HCT116 (cell line): ENCODE measurements at regions not wholly inside any gene's neighbourhood (a gene's known extent, or its start where the extent isn't known, plus 50 kb on each side); places are given as distances from the start of the nearest gene placed in this dataset.

Experiments
- ATAC-seq: fragments of 200-7000 bp; cut with Tn5 transposase; 2 replicates; pipeline ENCODE4 v1.9.1; 2020; ENCODE audit warnings: mild to moderate bottlenecking, moderate library complexity
- BruUV-seq: library from RNA; stranded (reverse); fragments of 400-500 nt; replicated peaks from 2 replicates; lab custom pipeline; 2021; lab: Mats Ljungman, UMichigan
- CTCF ChIA-PET: fragments of 300-600 bp; sonication (Branson Sonifier 250); formaldehyde crosslinking; loops from one replicate; lab custom pipeline; 2021; ENCODE audit warnings: antibody characterized with exemption; lab: Charles Lee
- POLR2A ChIA-PET: fragments of 300-600, 350-600 bp; sonication (Branson Sonifier 250); formaldehyde crosslinking; loops from one replicate; lab custom pipeline; 2021; ENCODE audit warnings: antibody characterized with exemption; lab: Charles Lee
- RAD21 ChIA-PET, 2 experiments: fragments of 300-600 bp; sonication (Branson Sonifier 250); formaldehyde crosslinking; loops; one replicate each; lab custom pipeline; 2023; ENCODE audit warnings: low total read pairs in 2 of 2; ENCODE audit not compliant: uncharacterized antibody in 2 of 2, unreplicated experiment in 2 of 2, low non-redundant PET in 1 of 2; lab: Charles Lee
- DNase-seq: peaks from one replicate; pipeline ENCODE4 v3.0.0-alpha.2; 2010; ENCODE audit warnings: low read depth, low spot score
- H2AFZ ChIP-seq: fragments of 200-600 bp; shearing (Covaris generic), sonication (generic); 2 replicates; pipeline ENCODE4 v1.6.1; 2017; ENCODE audit warnings: low read depth, mixed run types, mixed read lengths, antibody characterized with exemption, low read length; ENCODE audit not compliant: poor library complexity, severe bottlenecking
- H3K27ac ChIP-seq: 2 replicates; pipeline ENCODE4 v1.5.1; 2012; ENCODE audit warnings: low read depth, low read length
- H3K27me3 ChIP-seq: fragments of 200-600 bp; sonication (generic); 2 replicates; pipeline ENCODE4 v1.6.1; 2016; ENCODE audit warnings: mixed run types, low read length, mixed read lengths; ENCODE audit not compliant: insufficient read depth
- H3K36me3 ChIP-seq, 2 experiments: fragments of 200-500 bp in 1 of 2; fragments of 200-600 bp in 1 of 2; sonication (Bioruptor generic) in 1 of 2; sonication (generic) in 1 of 2; 2 replicates each; pipeline versions ENCODE4 v1.5.1 to v1.6.1; 2014 to 2016; ENCODE audit warnings: low read length in 2 of 2, inconsistent platforms in 1 of 2, mixed read lengths in 1 of 2, mixed run types in 1 of 2; ENCODE audit not compliant: insufficient read depth in 2 of 2, control insufficient read depth in 1 of 2
- H3K4me1 ChIP-seq, 2 experiments: fragments of 200-600 bp in 1 of 2; sonication (generic) in 1 of 2; 2 replicates each; pipeline versions ENCODE4 v1.5.1 to v1.6.1; 2012 to 2017; ENCODE audit warnings: low read length in 2 of 2, inconsistent platforms in 1 of 2, mild to moderate bottlenecking in 1 of 2, mixed read lengths in 1 of 2, mixed run types in 1 of 2, moderate library complexity in 1 of 2; ENCODE audit not compliant: insufficient read depth in 2 of 2, control insufficient read depth in 1 of 2
- H3K4me2 ChIP-seq: fragments of 200-600 bp; sonication (generic); 2 replicates; pipeline ENCODE4 v1.6.1; 2017; ENCODE audit warnings: mixed run types, low read length, mixed read lengths
- H3K4me3 ChIP-seq, 2 experiments: fragments of 200-600 bp in 1 of 2; sonication (generic) in 1 of 2; replicated peaks in 1 of 2; 2 replicates each; pipeline ENCODE4 v1.5.1; 2011 to 2016; ENCODE audit warnings: low read length in 2 of 2, control low read depth in 1 of 2, low read depth in 1 of 2, mild to moderate bottlenecking in 1 of 2, mixed read lengths in 1 of 2, mixed run types in 1 of 2
- H3K79me2 ChIP-seq: fragments of 200-600 bp; sonication (generic); 2 replicates; pipeline ENCODE4 v1.6.1; 2017; ENCODE audit warnings: mild to moderate bottlenecking, mixed run types, low read length, moderate library complexity, mixed read lengths; ENCODE audit not compliant: insufficient read depth
- H3K9ac ChIP-seq: fragments of 200-600 bp; sonication (generic); 2 replicates; pipeline ENCODE4 v1.6.1; 2016; ENCODE audit warnings: low read length, mixed read lengths
- H3K9me2 ChIP-seq: fragments of 200-600 bp; sonication (generic), shearing (Covaris generic); 2 replicates; pipeline ENCODE4 v1.6.1; 2017; ENCODE audit warnings: mixed run types, mild to moderate bottlenecking, moderate library complexity; ENCODE audit not compliant: insufficient read depth
- H3K9me3 ChIP-seq, 2 experiments: fragments of 200-500 bp in 1 of 2; fragments of 200-600 bp in 1 of 2; sonication (Bioruptor generic) in 1 of 2; sonication (generic) in 1 of 2; 2 replicates each; pipeline ENCODE4 v1.6.1; 2014 to 2017; ENCODE audit warnings: low read length in 2 of 2, mixed read lengths in 2 of 2, inconsistent platforms in 1 of 2, low read depth in 1 of 2, mild to moderate bottlenecking in 1 of 2, mixed run types in 1 of 2, moderate library complexity in 1 of 2; ENCODE audit not compliant: control insufficient read depth in 1 of 2, insufficient read depth in 1 of 2
- H4K20me1 ChIP-seq: fragments of 200-600 bp; sonication (generic), shearing (Covaris generic); 2 replicates; pipeline ENCODE4 v1.6.1; 2017; ENCODE audit warnings: mixed run types, mild to moderate bottlenecking, moderate library complexity; ENCODE audit not compliant: insufficient read depth
- ATF3 ChIP-seq: IDR thresholded peaks from 2 replicates; pipeline ENCODE4 v1.6.1; 2012
- CBX3 ChIP-seq: IDR thresholded peaks from 2 replicates; pipeline ENCODE4 v1.6.1; 2012; ENCODE audit warnings: low read depth
- EGR1 ChIP-seq: IDR thresholded peaks from 2 replicates; pipeline ENCODE4 v1.6.1; 2012; ENCODE audit warnings: low read depth
- MAX ChIP-seq: IDR thresholded peaks from 2 replicates; pipeline ENCODE4 v1.6.1; 2012
- POLR2A ChIP-seq: IDR thresholded peaks from 2 replicates; pipeline ENCODE4 v1.7.0; 2011; ENCODE audit warnings: borderline replicate concordance; ENCODE audit not compliant: insufficient read depth, insufficient read length; ENCODE audit errors: extremely low read depth
- POLR2AphosphoS5 ChIP-seq: IDR thresholded peaks from 2 replicates; pipeline ENCODE4 v1.6.1; 2011; ENCODE audit warnings: mild to moderate bottlenecking, low read depth, low read length, moderate library complexity
- SIN3A ChIP-seq: IDR thresholded peaks from 2 replicates; pipeline ENCODE4 v1.6.1; 2012; ENCODE audit warnings: low read depth
- SP1 ChIP-seq: IDR thresholded peaks from 2 replicates; pipeline ENCODE4 v1.6.1; 2012; ENCODE audit warnings: low read depth
- ZFX ChIP-seq: fragments of 450-650 bp; IDR thresholded peaks from 2 replicates; pipeline ENCODE4 v1.6.1; 2017
- intact Hi-C: fragments of 100-400 bp; cut with micrococcal nuclease; formaldehyde crosslinking; loops from 2 replicates; pipeline ENCODE4 v1.10.0; 2022

- DNase-seq: no peak
- ChIA-PET RAD21 (no interaction called here), POLR2A (no interaction called here), CTCF (no interaction called here)
- BruUV-seq: no TSS peak
- Histone ChIP-seq H4K20me1 (no peaks in the 10 kb centered on the region), H3K27ac (no peak overlapping the region), H2AFZ (no peak overlapping the region), H3K4me2 (no peak overlapping the region), H3K4me1 (no peaks in the 10 kb centered on the region), H3K4me3 (no peak overlapping the region), H3K36me3 (no peaks in the 10 kb centered on the region), H3K27me3 (no peaks in the 10 kb centered on the region), H3K9me3 (peaks cover 0 to 11% of the 10 kb centered on the region in 2 experiments; a peak in 2 of 4 replicates), H3K79me2 (no peaks in the 10 kb centered on the region), H3K9ac (no peak overlapping the region), H3K9me2 (no peaks in the 10 kb centered on the region)
- intact Hi-C loops: no loop called here
- ATAC-seq: no peak
- no peak for TF ChIP-seq ATF3
- TF ChIP-seq ZFX: no peak
- TF ChIP-seq CBX3: no peak
- no peak for TF ChIP-seq SIN3A
- no peak for TF ChIP-seq POLR2AphosphoS5
- no peak for TF ChIP-seq POLR2A
- TF ChIP-seq SP1: no peak
- no peak for TF ChIP-seq MAX
- no peak for TF ChIP-seq EGR1
Measured at GRCh38 chr9:79969393-79970145, 397.8 kb downstream of the TLE4 start.

- TF ChIP-seq CBX3: no peak
- no peaks in the 10 kb centered on the region for H3K27me3 ChIP-seq
- CTCF ChIA-PET: no interaction called here
- no peaks in the 10 kb centered on the region for H3K4me1 ChIP-seq
- H3K9ac ChIP-seq: no peak overlapping the region
- intact Hi-C loops: no loop called here
- H3K4me2 ChIP-seq: no peak overlapping the region
- no TSS peak for BruUV-seq
- no peak for ATAC-seq
- H2AFZ ChIP-seq: no peak overlapping the region
- POLR2A ChIA-PET: no interaction called here
- no peaks in the 10 kb centered on the region for H3K9me2 ChIP-seq
- H3K36me3 ChIP-seq: no peaks in the 10 kb centered on the region
- DNase-seq: no peak
- H3K79me2 ChIP-seq: no peaks in the 10 kb centered on the region
- no peak overlapping the region for H3K4me3 ChIP-seq
- H3K27ac ChIP-seq: no peak overlapping the region
- no peaks in the 10 kb centered on the region for H4K20me1 ChIP-seq
- RAD21 ChIA-PET: no interaction called here
- peaks cover 0 to 9% of the 10 kb centered on the region in 2 experiments; a peak in 2 of 4 replicates for H3K9me3 ChIP-seq
Measured at GRCh38 chr9:79968533-79968932, 396.8 kb downstream of the TLE4 start.
